Esophagus squamous epithelium (tissue), 4 donors: ENCODE measurements at regions not wholly inside any gene's neighbourhood (a gene's known extent, or its start where the extent isn't known, plus 50 kb on each side); places are given as distances from the start of the nearest gene placed in this dataset.

Source experiments
- CTCF ChIP-seq, 6 experiments: fragments of 450-650 bp in 4 of 6; fragments of 200-600 bp in 2 of 6; sonication (generic) in 2 of 6; IDR thresholded peaks; one replicate each; pipeline ENCODE4 v1.5.1; 2016 to 2019; ENCODE audit warnings: antibody characterized with exemption in 6 of 6, mild to moderate bottlenecking in 4 of 6, moderate library complexity in 4 of 6
- POLR2A ChIP-seq, 4 donors: fragments of 450-650 bp; IDR thresholded peaks; one replicate each; pipeline ENCODE4 v1.6.1; 2017; ENCODE audit warnings: antibody characterized with exemption in 4 of 4, mild to moderate bottlenecking in 4 of 4, moderate library complexity in 3 of 4

GRCh38 chr2:234601213-234601612, 104.3 kb upstream of the ARL4C start:
- TF ChIP-seq CTCF (IDR thresholded peaks at IDR 0.05), result no peak
- TF ChIP-seq POLR2A (IDR thresholded peaks at IDR 0.05), result no peak
